ENCODE measurements at regions not wholly inside any gene's neighbourhood (a gene's known extent, or its start where the extent isn't known, plus 50 kb on each side); places are given as distances from the start of the nearest gene placed in this dataset.

DNA sequence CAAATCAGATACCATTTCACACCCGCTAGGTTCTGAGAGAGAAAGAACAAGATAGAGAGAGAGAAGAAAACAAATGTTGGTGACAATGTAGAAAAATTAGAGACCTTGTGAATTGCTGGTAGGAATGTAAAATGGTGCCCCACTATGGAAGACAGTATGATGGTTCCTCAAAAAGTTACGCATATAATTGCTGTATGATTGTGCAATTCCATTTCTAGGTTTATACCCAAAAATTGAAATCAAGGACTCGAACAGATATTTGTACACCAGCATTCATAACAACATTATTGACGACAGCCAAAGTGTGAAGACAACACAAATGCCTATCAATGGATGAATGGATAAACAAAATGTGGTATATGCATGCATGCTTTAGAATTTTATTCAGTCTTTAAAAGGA is 74.5 kb upstream of the MAP3K1 start:
- H3K36me3 ChIP-seq (ENCODE audit: insufficient read depth, low read length): no peaks in the 10 kb centered on the region
- no peaks in the 10 kb centered on the region for H3K4me1 ChIP-seq (ENCODE audit: insufficient read depth, low read length)
- H3K4me2 ChIP-seq (ENCODE audit: insufficient read depth, low read length): no peak overlapping the region
- no peak for DNase-seq (ENCODE audit: insufficient read length, low spot score, missing footprints)
- no peak overlapping the region for H3K4me3 ChIP-seq (ENCODE audit: insufficient read depth, low read length)
- no peaks in the 10 kb centered on the region for H3K9me3 ChIP-seq (ENCODE audit: low read depth, low read length)
- no peak overlapping the region for H2AFZ ChIP-seq (ENCODE audit: low read length)
- H3K27me3 ChIP-seq (ENCODE audit: insufficient read depth, low read length): no peaks in the 10 kb centered on the region
- no peaks in the 10 kb centered on the region for H4K20me1 ChIP-seq (ENCODE audit: insufficient read depth, low read length)
- H3K79me2 ChIP-seq (ENCODE audit: insufficient read depth, low read length): no peaks in the 10 kb centered on the region
- TF ChIP-seq, protein P1, sequence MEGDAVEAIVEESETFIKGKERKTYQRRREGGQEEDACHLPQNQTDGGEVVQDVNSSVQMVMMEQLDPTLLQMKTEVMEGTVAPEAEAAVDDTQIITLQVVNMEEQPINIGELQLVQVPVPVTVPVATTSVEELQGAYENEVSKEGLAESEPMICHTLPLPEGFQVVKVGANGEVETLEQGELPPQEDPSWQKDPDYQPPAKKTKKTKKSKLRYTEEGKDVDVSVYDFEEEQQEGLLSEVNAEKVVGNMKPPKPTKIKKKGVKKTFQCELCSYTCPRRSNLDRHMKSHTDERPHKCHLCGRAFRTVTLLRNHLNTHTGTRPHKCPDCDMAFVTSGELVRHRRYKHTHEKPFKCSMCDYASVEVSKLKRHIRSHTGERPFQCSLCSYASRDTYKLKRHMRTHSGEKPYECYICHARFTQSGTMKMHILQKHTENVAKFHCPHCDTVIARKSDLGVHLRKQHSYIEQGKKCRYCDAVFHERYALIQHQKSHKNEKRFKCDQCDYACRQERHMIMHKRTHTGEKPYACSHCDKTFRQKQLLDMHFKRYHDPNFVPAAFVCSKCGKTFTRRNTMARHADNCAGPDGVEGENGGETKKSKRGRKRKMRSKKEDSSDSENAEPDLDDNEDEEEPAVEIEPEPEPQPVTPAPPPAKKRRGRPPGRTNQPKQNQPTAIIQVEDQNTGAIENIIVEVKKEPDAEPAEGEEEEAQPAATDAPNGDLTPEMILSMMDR (IDR thresholded peaks at IDR 0.05; ENCODE audit: extremely low read depth, low read depth, low read length): no peak
- H3K27ac ChIP-seq (ENCODE audit: low read depth, low read length): no peak overlapping the region

DNA sequence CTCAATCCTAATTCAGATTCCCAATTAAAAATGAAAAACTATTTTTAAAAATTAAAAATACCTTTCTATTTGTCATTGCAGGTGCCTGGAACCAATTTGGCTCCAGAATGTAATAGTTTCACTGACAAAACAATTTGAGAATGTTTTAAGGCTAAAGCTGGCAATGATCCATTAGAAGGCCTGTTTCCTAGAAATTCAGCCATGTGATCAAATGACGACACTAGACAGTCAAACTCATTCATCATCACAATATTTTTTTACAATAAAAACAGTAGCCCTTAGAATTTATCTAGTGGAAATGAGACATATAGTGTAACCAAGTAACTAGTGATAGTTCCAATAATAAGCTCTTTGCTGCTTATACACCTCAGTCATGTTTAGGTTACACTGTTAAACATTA is 75.4 kb upstream of the MAP3K1 start:
- no peaks in the 10 kb centered on the region for H3K36me3 ChIP-seq (ENCODE audit: insufficient read depth, low read length)
- no peaks in the 10 kb centered on the region for H4K20me1 ChIP-seq (ENCODE audit: insufficient read depth, low read length)
- no peak overlapping the region for H3K27ac ChIP-seq (ENCODE audit: low read depth, low read length)
- no peak overlapping the region for H3K4me2 ChIP-seq (ENCODE audit: insufficient read depth, low read length)
- H3K9me3 ChIP-seq (ENCODE audit: low read depth, low read length): no peaks in the 10 kb centered on the region
- no peak overlapping the region for H3K4me3 ChIP-seq (ENCODE audit: insufficient read depth, low read length)
- H3K4me1 ChIP-seq (ENCODE audit: insufficient read depth, low read length): no peaks in the 10 kb centered on the region
- H2AFZ ChIP-seq (ENCODE audit: low read length): no peak overlapping the region
- TF ChIP-seq, protein P1 (IDR thresholded peaks at IDR 0.05; ENCODE audit: extremely low read depth, low read depth, low read length): no peak
- H3K79me2 ChIP-seq (ENCODE audit: insufficient read depth, low read length): no peaks in the 10 kb centered on the region
- no peak for DNase-seq (ENCODE audit: insufficient read length, low spot score, missing footprints)
- H3K27me3 ChIP-seq (ENCODE audit: insufficient read depth, low read length): no peaks in the 10 kb centered on the region

DNA sequence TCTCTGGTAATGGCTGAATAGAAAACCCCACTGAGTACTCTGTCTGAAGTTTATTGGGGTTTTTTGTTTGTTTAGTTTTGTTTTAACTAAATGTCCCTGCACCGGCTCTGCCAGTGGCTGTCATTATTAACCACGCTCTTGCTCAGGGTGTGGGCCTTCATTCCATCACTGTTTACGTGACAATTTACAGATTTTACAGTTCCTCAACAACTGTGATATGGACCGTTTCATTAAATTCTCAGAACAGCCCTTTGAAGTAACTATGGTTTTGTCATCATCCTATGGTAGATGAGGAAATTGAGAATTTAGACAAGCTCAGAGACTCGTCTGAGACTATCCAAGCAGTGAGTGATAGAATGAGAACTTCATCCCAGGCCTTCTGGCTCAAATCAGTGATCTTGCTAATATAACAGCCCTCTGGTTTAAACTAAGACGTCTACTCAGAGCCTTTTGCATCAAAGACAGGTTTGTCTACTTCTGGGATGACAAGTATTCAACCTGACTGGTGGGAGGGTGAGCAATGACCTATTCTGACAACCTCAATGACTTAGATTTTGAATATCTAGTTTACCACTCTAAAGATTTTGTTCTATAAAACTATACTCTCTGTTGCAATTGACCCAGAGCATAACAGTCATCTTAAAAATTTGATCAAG is 77.3 kb upstream of the MAP3K1 start:
- no peak overlapping the region for H3K27ac ChIP-seq (ENCODE audit: low read depth, low read length)
- no peaks in the 10 kb centered on the region for H3K79me2 ChIP-seq (ENCODE audit: insufficient read depth, low read length)
- TF ChIP-seq, protein P1 (IDR thresholded peaks at IDR 0.05; ENCODE audit: extremely low read depth, low read depth, low read length): no peak
- no peaks in the 10 kb centered on the region for H4K20me1 ChIP-seq (ENCODE audit: insufficient read depth, low read length)
- no peak overlapping the region for H3K4me2 ChIP-seq (ENCODE audit: insufficient read depth, low read length)
- H3K4me1 ChIP-seq (ENCODE audit: insufficient read depth, low read length): no peaks in the 10 kb centered on the region
- no peaks in the 10 kb centered on the region for H3K27me3 ChIP-seq (ENCODE audit: insufficient read depth, low read length)
- H3K4me3 ChIP-seq (ENCODE audit: insufficient read depth, low read length): no peak overlapping the region
- H3K36me3 ChIP-seq (ENCODE audit: insufficient read depth, low read length): no peaks in the 10 kb centered on the region
- no peaks in the 10 kb centered on the region for H3K9me3 ChIP-seq (ENCODE audit: low read depth, low read length)
- DNase-seq (ENCODE audit: insufficient read length, low spot score, missing footprints): no peak
- H2AFZ ChIP-seq (ENCODE audit: low read length): no peak overlapping the region

DNA sequence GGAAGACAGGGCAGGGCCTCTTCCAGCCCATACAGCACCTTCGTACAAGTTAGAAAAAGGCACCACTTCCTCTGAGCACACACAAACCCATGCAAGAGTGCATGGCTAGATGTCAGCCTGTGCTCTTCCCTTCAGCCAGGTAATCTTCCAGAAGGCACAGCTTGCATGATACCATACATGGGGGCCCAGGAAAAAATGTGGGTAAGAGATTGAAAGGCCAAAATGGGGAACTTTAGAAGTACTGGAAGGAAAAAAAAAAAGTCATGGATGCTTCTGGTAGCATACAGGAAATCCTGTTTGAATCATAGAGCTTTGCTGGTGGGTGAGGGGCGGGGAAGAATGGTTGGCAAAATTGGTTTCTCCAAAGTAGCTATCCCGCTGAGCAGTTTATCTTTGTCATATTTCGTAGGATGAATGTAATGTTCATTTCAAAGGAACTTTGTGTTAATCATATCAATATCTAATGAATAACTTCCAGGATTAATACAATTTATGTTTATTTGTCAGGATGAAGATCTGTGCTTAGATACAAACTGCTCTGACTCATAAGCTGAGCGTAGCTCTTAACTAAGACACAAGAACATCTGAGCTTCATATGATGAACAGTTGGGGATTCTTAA is 78.2 kb upstream of the MAP3K1 start:
- Histone ChIP-seq H3K4me3 (ENCODE audit: insufficient read depth, low read length) (no peak overlapping the region), H3K27me3 (ENCODE audit: insufficient read depth, low read length) (no peaks in the 10 kb centered on the region), H3K27ac (ENCODE audit: low read depth, low read length) (no peak overlapping the region), H3K4me1 (ENCODE audit: insufficient read depth, low read length) (no peaks in the 10 kb centered on the region), H3K9me3 (ENCODE audit: low read depth, low read length) (no peaks in the 10 kb centered on the region), H2AFZ (ENCODE audit: low read length) (no peak overlapping the region), H3K79me2 (ENCODE audit: insufficient read depth, low read length) (no peaks in the 10 kb centered on the region), H4K20me1 (ENCODE audit: insufficient read depth, low read length) (no peaks in the 10 kb centered on the region), H3K4me2 (ENCODE audit: insufficient read depth, low read length) (no peak overlapping the region), H3K36me3 (ENCODE audit: insufficient read depth, low read length) (no peaks in the 10 kb centered on the region)
- TF ChIP-seq, protein P1 (IDR thresholded peaks at IDR 0.05; ENCODE audit: extremely low read depth, low read depth, low read length): no peak
- no peak for DNase-seq (ENCODE audit: insufficient read length, low spot score, missing footprints)

Measured in osteoblast (primary cell).